ENCODE measurements at regions not wholly inside any gene's neighbourhood (a gene's known extent, or its start where the extent isn't known, plus 50 kb on each side); places are given as distances from the start of the nearest gene placed in this dataset.
"Not testable (repeated sequence)": the region's sequence is repeated elsewhere in the genome, so short reads cannot be mapped to it uniquely, and the experiment has no call there.

GRCh38 chr7:66453340-66453739 lies 175.3 kb upstream of the KCTD7 start:
- no peak overlapping the region for H3K4me3 ChIP-seq
- WGBS, 2 donors = 97 to 98% methylated on average over 6 of the region's 6 CpGs
- intact Hi-C loops (cut with DNase I) = no loop called here
- H3K36me3 ChIP-seq = peaks cover 0 to 30% (median 3%) of the 10 kb centered on the region in 9 donors
- no peaks in the 10 kb centered on the region for H3K9me3 ChIP-seq
- no peak for ATAC-seq
- no peak overlapping the region for H3K27ac ChIP-seq
- no peak for DNase-seq
- no peaks in the 10 kb centered on the region for H3K27me3 ChIP-seq
- TF ChIP-seq, protein P1, sequence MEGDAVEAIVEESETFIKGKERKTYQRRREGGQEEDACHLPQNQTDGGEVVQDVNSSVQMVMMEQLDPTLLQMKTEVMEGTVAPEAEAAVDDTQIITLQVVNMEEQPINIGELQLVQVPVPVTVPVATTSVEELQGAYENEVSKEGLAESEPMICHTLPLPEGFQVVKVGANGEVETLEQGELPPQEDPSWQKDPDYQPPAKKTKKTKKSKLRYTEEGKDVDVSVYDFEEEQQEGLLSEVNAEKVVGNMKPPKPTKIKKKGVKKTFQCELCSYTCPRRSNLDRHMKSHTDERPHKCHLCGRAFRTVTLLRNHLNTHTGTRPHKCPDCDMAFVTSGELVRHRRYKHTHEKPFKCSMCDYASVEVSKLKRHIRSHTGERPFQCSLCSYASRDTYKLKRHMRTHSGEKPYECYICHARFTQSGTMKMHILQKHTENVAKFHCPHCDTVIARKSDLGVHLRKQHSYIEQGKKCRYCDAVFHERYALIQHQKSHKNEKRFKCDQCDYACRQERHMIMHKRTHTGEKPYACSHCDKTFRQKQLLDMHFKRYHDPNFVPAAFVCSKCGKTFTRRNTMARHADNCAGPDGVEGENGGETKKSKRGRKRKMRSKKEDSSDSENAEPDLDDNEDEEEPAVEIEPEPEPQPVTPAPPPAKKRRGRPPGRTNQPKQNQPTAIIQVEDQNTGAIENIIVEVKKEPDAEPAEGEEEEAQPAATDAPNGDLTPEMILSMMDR (IDR thresholded peaks at IDR 0.05) = no peak
- H3K4me1 ChIP-seq = no peaks in the 10 kb centered on the region

- TF ChIP-seq, protein P1 (IDR thresholded peaks at IDR 0.05) = no peak
- no peak for DNase-seq
- intact Hi-C loops (cut with DNase I) = no loop called here
- Histone ChIP-seq H3K27me3 (no peaks in the 10 kb centered on the region), H3K4me1 (peaks cover 0 to 9% (median 0%) of the 10 kb centered on the region in 9 donors), H3K36me3 (peaks cover 0 to 17% (median 0%) of the 10 kb centered on the region in 9 donors), H3K9me3 (no peaks in the 10 kb centered on the region), H3K27ac (no peak overlapping the region), H3K4me3 (no peak overlapping the region)
- WGBS, 2 donors = 80 to 83% methylated on average over 5 of the region's 5 CpGs
- ATAC-seq = no peak
These were observed 174.0 kb upstream of the KCTD7 start for GRCh38 chr7:66454600-66455225.

DNA sequence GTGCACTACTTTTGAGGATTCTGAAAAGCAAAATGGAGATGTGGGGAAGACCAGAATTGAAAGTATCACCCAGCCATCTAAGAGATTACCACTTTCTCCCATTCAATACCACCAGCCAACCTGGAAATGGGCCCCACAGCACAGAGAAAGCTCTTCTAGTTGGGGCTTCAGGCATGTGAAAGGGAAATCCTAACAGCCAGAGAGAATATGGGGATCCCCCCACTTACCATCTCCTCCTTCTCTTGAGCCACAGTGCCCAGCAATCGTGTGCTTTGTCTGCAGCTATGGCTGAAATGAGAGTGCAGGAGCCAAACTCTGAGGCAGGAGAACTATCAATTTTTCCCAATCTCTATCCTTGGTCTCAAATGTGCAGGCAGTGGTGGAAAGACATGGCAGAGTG lies 173.2 kb upstream of the KCTD7 start:
- ATAC-seq; intact Hi-C loops (cut with DNase I); H3K27ac ChIP-seq; H3K4me3 ChIP-seq; H3K27me3 ChIP-seq; DNase-seq; H3K9me3 ChIP-seq: not testable (repeated sequence)
- peaks cover 0 to 11% (median 0%) of the 10 kb centered on the region in 9 donors for H3K4me1 ChIP-seq
- WGBS, 2 donors = 40% methylated on average over 1 of the region's 1 CpG; no CpG with 5 or more reads in 1 of the 2 donors
- H3K36me3 ChIP-seq = peaks cover 0 to 11% (median 0%) of the 10 kb centered on the region in 9 donors

GRCh38 chr7:66456431-66456830 lies 172.2 kb upstream of the KCTD7 start:
- H3K27ac ChIP-seq; ATAC-seq; H3K4me3 ChIP-seq; DNase-seq; H3K27me3 ChIP-seq; intact Hi-C loops (cut with DNase I); H3K9me3 ChIP-seq; H3K36me3 ChIP-seq: not testable (repeated sequence)
- H3K4me1 ChIP-seq = peaks cover 0 to 11% (median 0%) of the 10 kb centered on the region in 9 donors
- WGBS, 2 donors = 93 to 97% methylated on average over 2 of the region's 2 CpGs

DNA sequence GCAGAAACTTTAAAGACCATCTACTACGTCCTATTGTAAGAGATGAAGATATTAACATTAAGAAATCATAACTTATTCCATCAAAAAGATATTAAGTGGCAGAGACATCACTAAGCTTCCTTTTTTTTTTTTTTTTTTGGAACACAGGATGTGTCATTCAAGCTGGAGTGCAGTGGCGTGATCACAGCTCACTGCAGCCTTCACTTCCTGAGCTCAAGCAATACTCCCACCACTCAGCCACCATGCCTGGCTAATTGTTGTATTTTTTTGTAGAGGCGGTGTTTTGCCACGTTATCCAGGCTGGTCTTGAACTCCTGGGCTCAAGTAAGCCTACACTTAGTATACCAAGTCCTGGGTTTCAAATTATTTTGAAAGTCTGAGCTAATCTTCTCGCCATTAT lies 169.7 kb upstream of the KCTD7 start:
- ATAC-seq; H3K4me3 ChIP-seq; H3K27me3 ChIP-seq; H3K27ac ChIP-seq; H3K9me3 ChIP-seq; DNase-seq; H3K36me3 ChIP-seq; intact Hi-C loops (cut with DNase I): not testable (repeated sequence)
- H3K4me1 ChIP-seq = peaks cover 0 to 11% (median 0%) of the 10 kb centered on the region in 9 donors
- WGBS, 2 donors = 50 to 69% methylated on average over 5 of the region's 5 CpGs

- intact Hi-C loops (cut with DNase I); H3K27me3 ChIP-seq; H3K27ac ChIP-seq; H3K4me3 ChIP-seq; H3K36me3 ChIP-seq; DNase-seq; H3K9me3 ChIP-seq: not testable (repeated sequence)
- peak in 3 of 8 donors; percentile 18 to 58 (median 55) for ATAC-seq
- H3K4me1 ChIP-seq = peaks cover 0 to 11% (median 0%) of the 10 kb centered on the region in 9 donors
- WGBS, 2 donors = 65 to 67% methylated on average over 5 of the region's 5 CpGs
These were observed 168.8 kb upstream of the KCTD7 start for GRCh38 chr7:66459783-66460413.
